ENCODE measurements at regions not wholly inside any gene's neighbourhood (a gene's known extent, or its start where the extent isn't known, plus 50 kb on each side); places are given as distances from the start of the nearest gene placed in this dataset.

DNA sequence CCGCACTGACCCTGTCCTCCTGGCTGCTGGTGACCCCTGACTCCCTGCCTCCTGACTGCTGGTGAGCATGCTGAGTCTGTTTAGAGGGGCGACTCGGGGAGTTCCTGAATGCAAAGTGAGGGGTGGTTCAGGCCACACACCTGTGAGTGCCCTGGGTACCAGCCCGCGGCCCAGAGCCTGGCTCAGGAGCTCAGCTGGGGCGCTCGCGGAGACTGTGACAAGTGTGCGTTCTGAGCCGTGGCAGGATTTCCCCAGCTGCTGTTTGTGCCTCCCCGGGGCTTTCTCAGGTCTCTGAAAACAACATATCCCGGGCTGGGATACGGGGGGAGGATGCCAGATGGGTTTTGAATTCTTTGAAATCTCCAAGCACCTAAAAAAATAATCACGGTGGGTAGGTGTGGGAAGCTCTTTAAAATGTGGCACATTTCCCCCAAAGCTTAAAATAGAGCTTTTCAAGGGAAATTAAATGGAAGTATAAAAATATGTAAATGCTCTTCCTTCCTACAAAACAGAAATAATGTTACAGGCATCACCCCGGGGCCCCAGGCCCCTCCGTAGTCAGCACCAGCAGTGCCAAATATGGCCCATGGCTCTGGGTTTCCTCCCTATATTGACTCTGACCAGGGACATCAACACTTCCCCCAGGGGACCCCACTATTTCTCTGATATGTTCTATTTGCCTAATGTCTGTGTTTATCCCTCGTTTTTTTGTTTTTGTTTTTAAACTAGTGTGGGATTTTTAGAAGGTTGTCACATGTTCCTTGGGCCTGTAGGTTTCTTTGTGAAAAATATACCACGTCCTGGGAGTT lies 49.9 kb upstream of the TAGAP start:
- H3K14ac ChIP-seq (ENCODE audit: low read length), result no peak overlapping the region
- no peaks in the 10 kb centered on the region for H3K27me3 ChIP-seq (ENCODE audit: insufficient read depth, low read length)
- H4K8ac ChIP-seq (ENCODE audit: low read depth, low read length), result no peak overlapping the region
- H3K4ac ChIP-seq (ENCODE audit: low read depth, low read length), result no peak overlapping the region
- H3K36me3 ChIP-seq (ENCODE audit: control insufficient read depth in 1 of 2, insufficient read depth in 2 of 2, low read length in 2 of 2), result no peaks in the 10 kb centered on the region
- no peak for DNase-seq
- no peak overlapping the region for H3K4me3 ChIP-seq (ENCODE audit: low read depth, low read length)
- no peak overlapping the region for H3K18ac ChIP-seq (ENCODE audit: low read length)
- no peak overlapping the region for H4K91ac ChIP-seq (ENCODE audit: low read depth, low read length)
- no peaks in the 10 kb centered on the region for H3K79me2 ChIP-seq (ENCODE audit: control insufficient read depth, insufficient read depth, low read length, poor library complexity)
- no peak overlapping the region for H3K27ac ChIP-seq (ENCODE audit: low read depth, low read length)
- H3K4me1 ChIP-seq (ENCODE audit: control insufficient read depth in 1 of 2, insufficient read depth in 2 of 2, low read length in 2 of 2), result no peaks in the 10 kb centered on the region
- no CpG with 5 or more reads among the region's 18 CpGs for WGBS (ENCODE audit: extremely low coverage, insufficient coverage, insufficient read length)
- H3K9ac ChIP-seq (ENCODE audit: low read length), result no peak overlapping the region
- H3K23ac ChIP-seq (ENCODE audit: low read length), result no peak overlapping the region
- peaks cover 2% of the 10 kb centered on the region for H3K9me3 ChIP-seq (ENCODE audit: insufficient read depth, low read depth, low read length)
- H2BK120ac ChIP-seq (ENCODE audit: insufficient read depth, low read length, poor library complexity), result no peak overlapping the region
- no peak overlapping the region for H4K12ac ChIP-seq (ENCODE audit: low read depth, low read length)
- H2BK12ac ChIP-seq (ENCODE audit: low read length), result no peak overlapping the region
- no peak overlapping the region for H3K4me2 ChIP-seq (ENCODE audit: low read length)
- H3K79me1 ChIP-seq (ENCODE audit: low read length), result no peaks in the 10 kb centered on the region
- H2AFZ ChIP-seq (ENCODE audit: insufficient read depth, low read length, poor library complexity), result no peak overlapping the region
- no peak overlapping the region for H2AK5ac ChIP-seq (ENCODE audit: low read length)
- H2BK5ac ChIP-seq (ENCODE audit: low read depth, low read length, poor library complexity), result no peak overlapping the region
